ENCODE measurements at regions not wholly inside any gene's neighbourhood (a gene's known extent, or its start where the extent isn't known, plus 50 kb on each side); places are given as distances from the start of the nearest gene placed in this dataset.

DNA sequence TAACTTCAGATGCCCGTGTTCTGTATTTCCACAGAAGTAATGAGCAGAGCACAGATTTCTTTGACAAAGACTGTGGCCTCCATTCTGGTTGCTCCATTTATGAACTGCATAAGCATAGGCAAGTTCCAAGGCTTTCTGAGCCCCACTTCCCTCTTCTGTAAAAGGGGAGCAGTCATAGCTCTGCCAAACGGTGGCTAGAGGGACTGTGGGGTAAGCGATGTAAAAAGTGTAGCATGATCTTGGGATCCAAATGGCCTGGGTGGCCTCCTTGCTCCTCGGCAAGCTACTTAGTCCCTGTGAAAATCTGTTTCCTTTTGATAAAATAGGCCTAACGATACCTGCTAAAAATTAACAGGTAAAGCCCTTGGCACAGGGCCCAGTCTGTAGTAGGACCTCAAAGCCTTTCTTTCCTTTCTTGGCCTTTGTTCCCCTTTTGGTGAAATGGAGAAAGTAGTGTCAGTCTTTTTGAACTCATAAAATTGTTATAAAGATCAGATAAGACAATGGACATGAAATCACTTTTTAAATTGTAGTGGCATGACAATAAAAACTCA, 646.6 kb downstream of the ACTL7B start:
- TF ChIP-seq CTCF (IDR thresholded peaks at IDR 0.05) = no peak
- TF ChIP-seq POLR2A (IDR thresholded peaks at IDR 0.05; ENCODE audit: low read depth) = no peak
- no peak for TF ChIP-seq EP300 (IDR thresholded peaks at IDR 0.05)
